CD4-positive, alpha-beta T cell treated with Interleukin-12 subunit alpha and Interleukin-12 subunit beta, for 1 hour (primary cell): ENCODE measurements at regions not wholly inside any gene's neighbourhood (a gene's known extent, or its start where the extent isn't known, plus 50 kb on each side); places are given as distances from the start of the nearest gene placed in this dataset.
"Not testable (repeated sequence)": the region's sequence is repeated elsewhere in the genome, so short reads cannot be mapped to it uniquely, and the experiment has no call there.

ENCODE experiments used
- DNase-seq: peaks from one replicate; pipeline ENCODE4 v3.0.0-alpha.2; 2020

DNA sequence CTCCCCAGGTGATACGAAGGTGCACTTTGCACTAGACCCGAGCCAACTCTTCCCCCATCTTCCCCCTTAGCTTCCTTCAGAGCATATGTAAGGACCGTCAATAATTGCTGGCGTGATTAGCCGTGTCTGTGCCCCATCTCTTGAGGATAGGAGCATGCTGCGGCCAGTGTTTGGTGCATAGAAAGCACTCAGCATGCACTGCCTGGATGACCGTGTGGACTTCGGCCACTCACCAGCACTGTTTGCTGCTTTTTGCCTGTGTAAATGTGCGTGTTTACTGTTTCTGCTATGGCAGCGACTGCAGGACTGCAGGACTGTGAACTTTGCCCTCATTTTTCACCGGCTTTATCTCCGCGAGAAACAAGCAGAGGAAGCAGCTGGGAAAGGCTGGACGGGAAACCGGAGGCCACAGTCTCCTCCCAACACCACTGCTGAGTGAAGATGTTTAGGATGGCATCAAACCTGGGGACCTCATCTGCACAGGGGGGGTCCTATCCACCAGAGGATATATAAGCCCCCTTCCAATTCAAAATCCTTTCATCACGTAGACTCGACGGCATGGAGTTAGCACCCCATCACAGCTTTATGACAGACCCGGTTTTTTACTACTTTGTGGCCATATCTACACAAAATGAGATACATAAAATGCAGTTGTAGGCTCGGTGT lies 150.6 kb upstream of the AFDN start:
- no peak for DNase-seq

DNA sequence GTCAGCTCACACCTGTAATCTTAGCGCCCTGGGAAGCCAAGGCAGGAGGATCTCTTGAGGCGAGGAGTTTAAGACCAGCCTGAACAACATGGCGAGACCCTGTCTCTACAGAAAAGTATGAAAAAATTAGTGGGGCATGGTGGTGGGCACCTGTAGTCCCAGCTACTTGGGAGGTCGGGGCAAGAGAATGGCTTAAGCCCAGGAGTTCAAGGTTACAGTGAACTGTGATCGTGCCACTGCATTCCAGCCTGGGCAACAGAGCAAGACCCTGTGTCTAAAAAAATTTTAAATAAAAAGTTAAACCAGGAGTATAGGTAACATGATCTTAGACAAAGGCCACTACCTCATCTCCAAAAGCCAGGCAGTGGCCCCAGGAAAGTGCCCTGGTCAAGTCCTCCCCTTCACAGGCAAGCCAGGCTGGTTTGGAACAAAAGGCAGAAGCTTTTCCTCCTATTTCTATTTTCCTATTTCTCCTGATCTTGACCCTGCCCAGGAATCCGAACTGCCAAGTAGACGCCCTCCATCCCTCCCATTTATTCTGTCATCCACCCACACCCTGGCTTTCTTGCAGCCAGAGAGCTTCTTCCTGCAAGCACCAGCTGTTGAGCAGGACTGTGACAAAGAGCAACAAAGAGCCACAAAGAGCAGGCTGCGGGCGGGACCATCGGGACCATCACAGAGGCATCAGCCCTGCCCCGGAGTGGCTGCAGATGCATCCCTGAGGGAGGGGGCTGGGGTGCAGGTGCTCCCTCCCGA lies 149.9 kb upstream of the AFDN start:
- no peak for DNase-seq

DNA sequence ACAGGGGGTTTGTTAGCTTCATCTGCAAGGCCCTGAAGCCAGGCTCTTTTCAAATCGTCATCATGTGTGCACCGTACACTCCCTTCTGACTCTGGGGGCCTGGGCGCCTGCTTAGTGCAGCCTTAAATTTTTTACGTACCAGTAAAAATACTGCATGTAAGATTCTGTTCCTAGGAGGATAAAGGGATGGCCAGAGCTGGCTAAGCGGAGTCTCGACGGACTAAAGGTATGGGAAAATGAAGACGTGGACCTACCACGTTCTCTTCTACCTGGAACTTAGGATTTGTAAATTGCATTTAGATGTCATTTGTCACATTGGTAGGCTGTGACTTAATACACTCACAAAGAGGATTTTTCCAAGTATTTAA lies 149.3 kb upstream of the AFDN start:
- no peak for DNase-seq

DNA sequence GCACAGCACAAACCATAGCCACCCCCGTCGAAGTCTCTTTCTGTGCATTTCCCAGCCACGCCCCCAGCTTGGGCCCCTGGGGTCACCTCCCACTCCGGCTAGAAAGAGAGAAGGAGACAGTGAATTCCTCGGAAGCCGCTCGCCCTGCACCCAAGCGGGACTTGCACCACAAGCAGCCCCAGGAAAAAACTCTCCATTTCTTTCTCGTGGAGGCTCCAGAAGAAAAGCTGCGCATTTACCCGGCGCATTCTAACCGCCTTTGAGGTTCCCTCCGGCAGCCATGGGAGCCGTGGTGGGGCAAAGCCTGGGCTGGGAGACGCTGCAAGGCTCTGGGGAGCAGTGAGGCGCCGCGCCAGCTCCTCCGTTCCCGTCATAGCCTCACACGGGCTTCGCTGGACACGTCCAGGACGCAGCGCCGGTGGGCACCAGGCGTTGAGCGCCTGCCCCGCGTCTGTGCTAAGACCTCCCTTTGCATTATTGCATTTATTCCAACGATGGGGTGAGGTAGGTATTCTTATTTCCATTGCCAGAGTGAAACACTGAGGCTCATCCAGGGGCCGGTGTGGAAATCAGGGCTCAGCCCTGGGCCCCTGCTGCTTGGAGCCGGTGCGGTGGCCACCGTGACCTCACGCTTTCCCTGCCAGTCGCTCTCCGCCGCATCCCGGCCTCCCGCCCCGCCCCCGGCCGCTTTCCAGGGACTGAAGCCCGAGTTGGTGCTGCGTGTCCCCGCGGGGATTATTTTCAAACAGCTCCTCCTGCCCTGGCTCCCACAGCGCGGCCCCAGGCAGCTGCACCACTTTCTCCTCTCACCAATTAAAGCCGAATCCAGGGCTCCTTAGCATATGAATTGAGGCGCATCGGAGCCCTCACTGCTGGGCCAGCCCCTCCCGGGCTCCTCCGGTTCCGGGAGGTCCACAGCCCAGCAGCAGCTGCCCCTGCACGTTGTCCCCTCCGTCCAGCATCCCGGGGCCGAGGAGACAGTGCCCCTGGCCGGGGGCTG lies 148.3 kb upstream of the AFDN start:
- no peak for DNase-seq

DNA sequence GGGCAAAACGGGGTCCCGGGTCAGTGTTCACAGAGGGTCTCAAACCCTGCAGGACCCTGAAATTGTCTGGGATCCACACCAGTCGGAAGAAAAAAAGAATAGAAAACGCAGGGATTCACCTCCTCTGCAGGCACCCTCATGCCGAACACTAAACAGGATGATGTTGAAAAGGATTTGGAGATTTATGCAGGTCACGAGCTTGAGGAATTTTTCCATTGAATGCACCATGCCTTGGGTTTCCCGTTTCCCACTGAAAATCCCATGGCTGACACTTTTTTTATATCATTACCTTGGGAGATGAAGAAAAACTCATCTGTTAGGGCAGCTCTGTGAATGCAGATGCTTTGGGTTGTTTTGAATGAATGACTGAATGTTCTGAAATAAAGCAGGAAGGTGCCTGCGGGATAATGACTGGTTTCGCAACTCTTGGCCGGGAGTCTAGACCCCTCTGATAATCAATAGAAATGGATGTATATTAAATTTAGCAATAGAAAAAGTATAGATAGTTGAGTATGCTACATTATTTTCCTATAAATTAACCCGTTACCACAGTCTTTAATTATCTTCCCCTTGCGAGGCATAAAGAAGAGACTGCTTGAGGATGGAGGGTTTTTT lies 147.5 kb upstream of the AFDN start:
- no peak for DNase-seq

DNA sequence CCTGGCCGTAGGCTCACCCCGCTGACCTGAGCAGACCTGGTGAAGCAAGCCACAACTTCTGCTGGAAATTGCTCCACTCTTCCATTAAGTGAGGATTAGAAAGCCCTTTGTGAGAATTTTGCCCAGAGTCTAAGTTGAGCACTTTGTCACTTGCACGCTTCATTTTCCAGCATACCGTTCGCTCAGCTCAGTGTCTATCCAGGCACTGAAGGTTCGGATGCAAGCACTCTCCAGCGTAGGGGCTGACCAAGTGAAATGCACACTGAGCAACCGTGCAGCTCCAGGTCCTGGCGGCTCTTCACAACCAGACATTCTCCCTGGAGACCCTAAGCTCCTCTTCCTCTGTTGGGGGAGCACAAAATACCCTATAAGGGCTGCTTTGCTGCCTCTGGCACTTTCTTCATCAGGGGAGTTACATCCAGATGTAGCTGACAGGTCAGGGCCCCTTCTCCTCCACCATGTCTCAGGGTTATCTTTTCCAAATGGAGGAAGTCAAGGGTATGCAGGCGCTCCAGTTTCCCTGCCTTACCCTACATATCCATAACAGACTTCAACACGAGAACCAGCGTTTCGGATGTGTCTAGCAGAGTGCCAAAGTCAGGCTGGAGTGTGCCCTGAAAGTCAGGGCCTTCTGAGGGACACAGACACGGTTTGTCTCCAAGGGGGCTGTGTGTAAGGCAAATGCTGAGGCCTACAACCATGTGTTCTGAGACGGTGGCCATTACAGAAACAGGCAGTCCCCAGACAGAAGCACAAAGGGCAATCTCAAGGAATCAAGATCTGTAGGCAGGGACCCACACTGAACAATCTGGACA lies 146.7 kb upstream of the AFDN start:
- no peak for DNase-seq

DNA sequence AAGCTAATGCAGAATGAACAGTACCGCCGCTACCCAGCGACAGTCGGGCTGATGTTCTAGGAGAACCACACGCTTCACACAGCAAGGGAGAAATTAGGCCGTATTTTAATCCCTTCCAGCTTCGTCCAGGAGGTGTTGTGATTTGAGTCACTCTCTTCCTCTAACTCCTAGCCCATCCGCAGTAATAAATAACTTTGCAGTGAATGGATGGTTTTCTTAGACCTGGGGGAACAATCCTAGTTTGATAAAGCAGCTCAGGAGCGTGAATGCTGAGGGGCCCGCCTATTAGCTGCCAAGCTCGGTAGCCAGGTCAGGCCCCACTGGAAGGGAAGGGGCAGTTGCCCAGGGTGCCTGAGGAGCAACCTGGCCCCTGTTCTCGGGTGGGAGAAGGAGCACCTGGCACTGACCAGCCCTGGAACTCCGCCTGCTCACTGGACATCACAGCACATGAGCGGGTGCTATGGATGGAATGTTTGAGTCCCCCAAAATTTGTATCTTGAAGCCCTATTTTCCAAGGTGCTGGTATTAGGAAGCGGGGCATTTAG lies 146.0 kb upstream of the AFDN start:
- DNase-seq: no peak

DNA sequence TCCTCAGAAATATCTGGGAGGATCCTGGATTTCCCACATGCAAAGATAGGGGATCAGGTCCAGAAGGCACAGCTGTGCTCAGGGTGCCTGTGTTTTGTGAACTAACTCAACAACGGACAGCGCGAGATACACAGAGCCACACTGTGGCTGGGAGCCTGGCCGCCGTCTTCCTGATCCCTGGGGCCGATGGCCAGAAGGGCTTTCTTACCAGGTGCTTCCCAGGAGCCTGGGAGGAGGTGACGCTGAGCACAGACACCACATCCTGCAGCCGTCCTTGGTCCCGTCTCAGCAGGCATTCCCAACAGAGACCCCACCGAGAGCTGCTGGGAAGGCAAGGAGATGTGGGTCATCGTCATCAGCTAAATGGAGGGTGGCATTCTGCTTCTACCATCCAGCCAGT lies 144.6 kb upstream of the AFDN start:
- DNase-seq: no peak

DNA sequence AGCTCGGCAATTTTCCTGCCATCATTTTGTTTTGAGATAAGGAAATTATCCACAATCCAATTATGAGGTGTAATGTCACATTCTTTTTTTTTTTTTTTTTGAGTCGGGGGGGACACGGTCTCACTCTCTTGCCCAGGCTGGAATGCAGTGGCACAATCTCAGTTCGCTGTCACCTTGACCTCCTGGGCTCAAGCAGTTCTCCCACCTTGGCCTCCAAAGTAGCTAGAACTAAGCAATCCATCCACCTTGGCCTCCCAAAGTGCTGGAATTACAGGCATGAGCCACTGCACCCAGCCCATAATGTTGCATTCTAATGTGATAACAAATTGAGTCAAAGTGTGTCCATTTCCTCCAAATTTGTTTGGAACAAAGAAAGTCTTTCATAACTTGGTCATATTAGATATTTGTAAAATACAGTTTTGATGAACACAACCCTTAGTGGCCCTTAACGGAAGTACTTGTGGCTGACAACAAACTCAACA lies 144.1 kb upstream of the AFDN start:
- DNase-seq: no peak

DNA sequence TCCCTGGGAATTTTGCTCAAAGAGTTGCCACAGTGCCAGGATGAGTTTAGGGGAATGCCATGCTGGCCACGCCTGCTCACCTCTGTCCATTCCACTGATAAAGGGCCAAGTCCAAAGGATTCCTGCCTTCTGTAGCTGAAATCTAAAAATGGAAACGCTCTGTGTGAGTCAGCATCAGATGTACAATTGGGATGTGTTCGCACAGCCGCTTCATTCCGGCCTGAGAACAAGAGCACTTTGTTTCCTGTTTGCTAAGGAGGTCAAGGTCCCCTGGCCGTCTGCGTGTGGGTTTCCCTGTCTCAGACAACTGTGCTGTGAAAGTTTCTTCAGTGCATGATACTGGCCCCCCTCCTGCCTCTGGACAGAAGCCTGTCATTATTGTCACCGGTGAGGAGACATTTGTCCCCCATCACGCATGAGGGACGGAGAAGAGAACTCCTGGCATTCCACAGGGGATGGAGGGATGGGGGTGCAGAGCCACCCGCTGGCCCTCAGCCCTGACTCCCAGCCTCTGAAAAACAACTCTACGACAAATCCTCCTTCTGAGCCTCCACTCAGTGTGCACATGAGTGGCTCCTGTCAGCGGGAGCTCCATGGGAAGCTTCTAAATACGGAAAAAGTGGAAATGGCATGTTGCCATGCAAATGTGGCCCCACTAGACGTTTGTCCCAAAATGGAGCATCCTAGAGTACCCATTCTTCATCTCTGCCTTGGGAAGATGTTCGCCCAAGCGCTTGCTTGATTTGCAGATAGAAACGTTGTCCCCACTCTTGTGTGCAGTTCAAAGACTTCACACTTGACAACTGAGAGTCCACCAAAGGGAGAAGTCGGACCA lies 143.5 kb upstream of the AFDN start:
- no peak for DNase-seq

DNA sequence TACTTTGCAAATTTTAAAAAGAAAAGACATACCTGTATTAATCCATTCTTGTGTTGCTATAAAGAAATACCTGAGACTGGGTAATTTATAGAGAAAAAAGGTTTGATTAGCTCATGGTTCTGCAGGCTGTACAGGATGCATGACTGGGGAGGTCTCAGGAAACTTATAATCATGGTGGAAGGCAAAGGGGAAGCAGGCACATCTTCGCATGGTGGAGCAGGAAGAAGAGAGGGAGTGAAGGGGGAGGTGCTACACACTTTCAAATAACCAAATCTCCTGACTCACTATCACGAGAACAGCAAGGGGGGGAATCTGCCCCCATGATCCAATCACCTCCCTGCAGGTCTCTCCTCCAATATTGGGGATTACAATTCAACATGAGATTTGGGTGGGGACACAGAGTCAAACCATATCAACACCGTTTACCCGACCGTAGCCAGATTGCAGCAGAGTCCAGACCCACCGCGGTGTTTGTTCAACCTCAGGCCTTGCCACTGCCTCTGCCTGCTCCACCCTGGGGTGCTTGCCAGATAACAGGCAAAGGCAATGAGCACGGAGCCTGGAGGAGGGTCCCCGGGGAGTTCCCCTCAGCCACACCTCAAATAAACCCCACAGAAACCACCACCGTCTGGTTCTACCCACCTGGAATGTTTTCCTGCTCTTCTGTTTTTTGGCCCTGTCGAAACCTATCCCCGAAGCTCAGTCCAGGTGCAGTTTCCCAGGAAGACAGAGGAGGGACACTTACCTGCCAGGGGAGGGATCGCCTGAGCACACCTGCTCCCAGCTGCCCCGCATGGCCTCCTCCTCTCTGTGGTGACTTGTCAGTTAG lies 142.2 kb upstream of the AFDN start:
- DNase-seq: no peak

DNA sequence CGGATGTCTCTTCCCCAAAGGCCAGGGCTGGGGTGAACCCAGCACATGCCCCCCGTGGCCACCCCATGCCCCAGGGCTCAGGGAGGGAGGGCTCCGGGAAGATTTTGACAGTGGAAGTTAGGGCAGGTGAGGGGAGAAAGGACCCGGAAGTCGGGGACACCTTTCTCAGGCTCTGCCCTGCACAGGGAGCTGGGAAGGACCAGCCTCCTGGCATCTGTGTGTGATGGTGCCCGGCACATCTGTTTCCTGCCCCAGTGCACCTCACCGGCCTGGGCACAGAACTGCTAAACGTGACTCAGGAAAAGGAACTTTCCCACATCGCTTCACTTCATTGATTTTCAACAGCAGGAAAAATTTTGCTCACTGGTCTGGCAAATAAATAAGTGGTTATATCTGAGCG lies 141.1 kb upstream of the AFDN start:
- no peak for DNase-seq

DNA sequence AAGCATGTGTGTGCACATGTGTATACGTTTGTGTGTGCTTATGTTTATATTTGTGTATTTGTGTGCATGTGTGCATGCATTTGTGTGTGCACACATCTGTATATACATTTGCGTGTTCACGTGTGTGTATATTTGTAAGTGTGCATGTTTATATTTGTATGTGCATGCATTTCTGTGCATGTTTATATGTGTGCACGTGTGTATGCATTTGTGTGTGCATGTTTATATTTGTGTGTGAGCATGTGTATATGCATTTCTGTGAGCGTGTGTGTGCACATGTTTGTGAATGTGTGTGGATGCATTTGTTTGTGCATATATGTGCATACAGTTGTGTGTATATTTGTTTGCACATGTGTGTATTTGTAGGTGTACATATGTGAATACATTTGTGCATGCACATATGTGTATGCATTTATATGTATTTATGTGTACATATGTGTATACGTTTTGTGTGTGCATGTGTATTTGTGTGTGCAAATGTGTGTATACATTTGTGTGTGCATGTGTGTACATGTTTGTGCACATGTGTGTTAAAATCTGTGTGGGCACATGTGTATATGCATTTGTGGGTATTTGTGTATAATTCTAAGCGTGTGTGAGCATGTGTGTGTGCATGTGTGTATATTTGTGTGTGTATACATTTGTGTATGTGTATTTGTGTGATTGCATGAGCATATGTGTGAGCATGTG lies 140.4 kb upstream of the AFDN start:
- DNase-seq: no peak

DNA sequence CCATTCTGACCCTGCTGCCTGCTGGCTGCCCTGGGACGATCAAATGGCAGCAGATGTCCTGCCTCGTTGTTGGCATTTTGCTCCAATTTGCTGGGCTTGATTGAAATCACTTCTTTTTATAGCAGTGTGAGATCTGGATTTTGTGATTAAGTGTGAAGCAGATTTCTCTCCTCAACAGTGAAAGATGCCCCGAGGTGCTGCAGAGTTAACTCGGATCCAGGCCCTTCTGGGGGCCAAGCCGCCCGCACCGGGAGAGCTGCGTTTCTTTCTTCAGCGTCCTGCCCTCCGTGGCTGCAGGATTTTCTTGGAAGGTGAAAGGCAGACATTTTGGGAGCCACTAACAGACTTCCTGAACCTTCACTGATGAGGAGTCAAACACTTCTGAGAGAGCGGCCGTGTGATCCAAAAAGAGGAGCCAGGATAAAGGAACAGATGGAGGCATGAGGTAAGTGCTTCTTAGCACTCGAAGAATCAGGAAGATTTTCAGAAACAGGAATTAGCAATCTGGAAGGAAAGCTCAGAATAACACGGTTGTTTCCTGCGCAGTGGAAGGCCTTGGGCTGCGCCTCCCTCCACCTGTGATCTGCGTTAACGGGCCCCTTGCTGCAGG lies 139.5 kb upstream of the AFDN start:
- DNase-seq: no peak

DNA sequence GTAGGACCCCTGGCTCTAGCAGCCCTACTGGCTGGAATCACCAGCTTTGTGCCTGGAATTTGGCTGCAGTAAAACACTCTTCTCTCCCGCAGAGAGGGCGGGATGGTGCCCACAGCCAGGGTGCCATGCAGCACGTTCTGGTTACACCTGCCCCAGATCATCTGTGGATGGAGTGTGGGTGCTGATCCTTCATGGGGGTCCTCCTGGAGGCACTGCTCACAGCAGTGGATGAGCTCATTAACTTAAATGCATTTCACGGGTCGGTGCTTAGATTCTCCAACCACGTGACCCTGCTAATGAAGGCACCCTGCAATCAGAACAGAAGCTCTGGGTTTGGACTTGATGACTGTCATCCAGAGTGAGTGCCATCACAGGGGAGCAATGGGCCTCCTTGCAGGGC lies 138.6 kb upstream of the AFDN start:
- no peak for DNase-seq

DNA sequence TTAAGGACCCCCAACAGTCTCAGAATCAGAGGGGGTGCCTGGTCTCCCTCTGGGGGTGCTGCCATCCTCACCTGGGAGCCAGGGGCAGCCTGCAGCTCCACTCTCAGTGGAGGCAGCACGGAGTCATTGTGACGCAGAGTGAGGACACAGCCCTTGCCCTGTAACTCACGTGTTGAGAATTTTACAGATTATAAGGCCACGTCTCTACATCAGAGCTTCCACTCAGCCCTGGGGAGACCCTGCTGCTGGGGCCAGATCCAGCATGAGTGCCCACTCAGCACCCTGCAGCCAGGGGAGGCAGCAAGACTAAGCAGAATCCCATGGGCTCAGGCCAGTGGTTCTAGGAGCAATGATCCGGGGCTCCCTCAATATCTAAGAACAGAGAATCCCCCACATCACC lies 137.4 kb upstream of the AFDN start:
- no peak for DNase-seq

DNA sequence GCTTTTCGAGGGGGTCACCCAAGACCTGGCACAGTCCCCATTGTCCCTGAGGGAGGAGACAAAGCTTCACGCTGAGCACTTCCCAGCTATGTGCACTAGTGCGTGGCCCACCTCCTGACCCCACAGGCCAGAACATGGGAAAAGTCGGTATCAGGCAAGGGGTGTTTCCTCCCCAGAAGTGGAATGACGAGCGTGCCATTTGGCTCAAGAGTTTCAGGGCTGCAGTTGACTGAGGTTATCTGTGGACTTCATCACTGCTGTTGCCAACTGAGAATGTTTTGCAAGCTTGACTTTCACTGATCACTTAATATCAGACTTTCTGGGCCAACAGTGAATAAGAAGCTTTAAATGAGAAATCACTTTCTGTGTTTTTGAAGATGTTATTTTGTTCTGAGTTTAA lies 137.0 kb upstream of the AFDN start:
- no peak for DNase-seq

DNA sequence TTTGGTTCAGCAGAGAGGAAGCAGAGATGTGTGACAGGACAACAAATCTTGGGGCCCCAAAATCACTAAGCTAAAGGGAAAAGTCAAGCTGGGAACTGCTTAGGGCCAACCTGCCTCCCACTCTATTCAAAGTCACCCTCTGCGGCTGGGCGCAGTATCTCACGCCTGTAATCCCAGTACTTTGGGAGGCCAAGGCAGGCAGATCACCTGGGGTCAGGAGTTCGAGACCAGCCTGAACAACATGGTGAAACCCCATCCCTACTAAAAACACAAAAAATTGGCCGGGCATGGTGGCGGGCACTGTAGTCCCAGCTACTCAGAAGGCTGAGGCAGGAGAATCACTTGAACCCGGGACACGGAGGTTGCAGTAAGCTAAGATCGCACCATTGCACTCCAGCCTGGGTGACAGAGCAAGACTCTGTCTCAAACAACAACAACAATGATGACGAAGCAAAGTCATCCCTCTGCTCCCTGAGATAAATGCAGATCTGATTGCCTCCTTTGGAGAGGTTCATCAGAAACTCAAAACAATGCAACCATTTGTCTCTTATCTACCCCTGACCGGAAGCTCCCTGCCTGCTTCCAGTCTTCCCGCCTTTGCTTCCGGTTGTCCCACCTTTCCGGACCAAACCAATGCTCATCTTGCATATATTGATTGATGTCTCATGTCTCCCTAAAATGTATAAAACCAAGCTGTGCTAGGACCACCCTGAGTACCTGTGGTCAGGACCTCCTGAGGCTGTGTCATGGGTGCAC lies 136.4 kb upstream of the AFDN start:
- not testable (repeated sequence) for DNase-seq
